ENCODE measurements at regions not wholly inside any gene's neighbourhood (a gene's known extent, or its start where the extent isn't known, plus 50 kb on each side); places are given as distances from the start of the nearest gene placed in this dataset.

DNA sequence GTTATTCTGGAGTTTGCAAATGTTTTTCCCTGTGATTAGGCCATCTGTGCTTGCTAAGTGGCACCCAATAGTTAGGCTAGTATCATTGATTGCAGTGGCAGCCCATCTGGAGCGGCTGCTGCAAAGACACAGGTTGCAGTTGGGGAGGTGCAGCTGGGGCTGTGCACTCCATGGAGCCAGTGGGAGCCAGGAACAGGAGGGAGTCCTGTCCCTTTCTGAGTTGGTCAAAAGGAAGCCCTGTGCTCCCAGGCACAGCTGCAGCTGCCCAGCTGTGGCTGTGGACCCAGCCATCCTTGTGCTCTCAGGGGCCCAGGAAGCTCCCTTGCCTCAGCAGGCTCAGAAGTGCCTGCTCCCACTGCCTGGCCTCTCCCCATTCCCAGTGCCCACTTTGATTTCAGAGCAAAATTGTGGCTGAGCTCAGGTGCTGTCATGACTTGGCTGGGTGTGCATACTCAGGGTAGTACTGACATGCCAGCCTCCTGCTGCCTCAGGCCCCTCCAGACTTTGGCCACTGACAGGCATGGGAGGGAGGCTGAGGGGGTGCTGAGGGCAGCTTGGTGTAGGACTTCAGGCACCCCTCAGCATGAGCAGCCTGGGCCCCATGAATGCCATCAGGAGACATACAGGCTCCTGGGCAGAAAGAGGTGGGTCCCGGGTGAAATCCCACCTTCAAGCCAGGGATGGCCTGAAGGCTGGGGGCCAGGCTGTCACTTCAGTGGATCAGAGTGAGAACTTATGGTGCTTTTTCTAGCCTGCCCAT is 270.6 kb downstream of the PCDH20 start:
- no peak for DNase-seq (ENCODE audit: low spot score)
- no peak for TF ChIP-seq EZH2phosphoT487 (IDR thresholded peaks at IDR 0.05; ENCODE audit: borderline replicate concordance, low read depth, low read length)
- BruUV-seq (replicated peaks): no TSS peak
- ChIA-PET CTCF (ENCODE audit: unreplicated experiment) (no interaction called here), POLR2A (interaction anchor here (1.1 kb wide), 1 partner anchor 12 kb away, joined by 3 read pairs; no protein-coding TSS in a partner anchor)
- no peak overlapping the region for H2AFZ ChIP-seq (ENCODE audit: low read length)
- H3K79me2 ChIP-seq (ENCODE audit: insufficient read depth, low read depth, low read length): no peaks in the 10 kb centered on the region
- no peaks in the 10 kb centered on the region for H3K9me2 ChIP-seq (ENCODE audit: insufficient read depth, low read length)
- H3K36me3 ChIP-seq (ENCODE audit: insufficient read depth, low read length): no peaks in the 10 kb centered on the region
- H4K20me1 ChIP-seq (ENCODE audit: insufficient read depth, low read length): no peaks in the 10 kb centered on the region
- no peak overlapping the region for H3K4me3 ChIP-seq (ENCODE audit: low read depth, low read length, poor library complexity, severe bottlenecking)
- no peaks in the 10 kb centered on the region for H3K9me3 ChIP-seq (ENCODE audit: low read length)
- no peaks in the 10 kb centered on the region for H3K4me1 ChIP-seq (ENCODE audit: insufficient read depth, low read length, poor library complexity, severe bottlenecking)
- intact Hi-C loops (cut with micrococcal nuclease; ENCODE audit: unreplicated experiment): no loop called here
- H3K27ac ChIP-seq (ENCODE audit: low read depth, low read length, poor library complexity, severe bottlenecking): no peak overlapping the region
- H3K4me2 ChIP-seq (ENCODE audit: low read length): no peak overlapping the region

DNA sequence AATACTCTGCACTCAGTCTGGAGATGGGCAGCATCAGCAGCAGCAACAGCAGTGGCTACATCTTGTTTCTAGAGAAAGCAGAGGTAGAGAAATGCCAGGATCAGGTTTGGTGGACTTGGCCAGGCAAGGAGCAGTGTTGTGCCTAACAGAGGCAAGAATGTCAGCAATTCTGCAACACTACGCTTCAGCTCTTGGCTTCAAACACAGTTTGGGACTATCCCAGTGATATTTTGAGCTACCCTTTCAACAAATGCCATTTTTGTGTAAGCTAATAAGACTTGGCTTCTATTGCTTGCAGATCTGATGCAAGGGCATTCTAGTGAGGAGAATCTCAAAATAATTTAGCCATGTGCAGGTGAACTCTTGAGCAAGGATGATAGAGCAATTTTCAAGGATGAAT is 271.3 kb downstream of the PCDH20 start:
- no peak for TF ChIP-seq EZH2phosphoT487 (IDR thresholded peaks at IDR 0.05; ENCODE audit: borderline replicate concordance, low read depth, low read length)
- TF ChIP-seq, protein P1, sequence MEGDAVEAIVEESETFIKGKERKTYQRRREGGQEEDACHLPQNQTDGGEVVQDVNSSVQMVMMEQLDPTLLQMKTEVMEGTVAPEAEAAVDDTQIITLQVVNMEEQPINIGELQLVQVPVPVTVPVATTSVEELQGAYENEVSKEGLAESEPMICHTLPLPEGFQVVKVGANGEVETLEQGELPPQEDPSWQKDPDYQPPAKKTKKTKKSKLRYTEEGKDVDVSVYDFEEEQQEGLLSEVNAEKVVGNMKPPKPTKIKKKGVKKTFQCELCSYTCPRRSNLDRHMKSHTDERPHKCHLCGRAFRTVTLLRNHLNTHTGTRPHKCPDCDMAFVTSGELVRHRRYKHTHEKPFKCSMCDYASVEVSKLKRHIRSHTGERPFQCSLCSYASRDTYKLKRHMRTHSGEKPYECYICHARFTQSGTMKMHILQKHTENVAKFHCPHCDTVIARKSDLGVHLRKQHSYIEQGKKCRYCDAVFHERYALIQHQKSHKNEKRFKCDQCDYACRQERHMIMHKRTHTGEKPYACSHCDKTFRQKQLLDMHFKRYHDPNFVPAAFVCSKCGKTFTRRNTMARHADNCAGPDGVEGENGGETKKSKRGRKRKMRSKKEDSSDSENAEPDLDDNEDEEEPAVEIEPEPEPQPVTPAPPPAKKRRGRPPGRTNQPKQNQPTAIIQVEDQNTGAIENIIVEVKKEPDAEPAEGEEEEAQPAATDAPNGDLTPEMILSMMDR (conservative IDR thresholded peaks at IDR 0.05; ENCODE audit: low read length): no peak
- ChIA-PET POLR2A (interaction anchor here (0.6 to 1.1 kb wide), 2 partner anchors 13 to 88 kb away, joined by 3 read pairs; no protein-coding TSS in a partner anchor), CTCF (ENCODE audit: unreplicated experiment) (no interaction called here)
- Histone ChIP-seq H3K9me2 (ENCODE audit: insufficient read depth, low read length) (no peaks in the 10 kb centered on the region), H3K79me2 (ENCODE audit: insufficient read depth, low read depth, low read length) (no peaks in the 10 kb centered on the region), H3K4me1 (ENCODE audit: insufficient read depth, low read length, poor library complexity, severe bottlenecking) (no peaks in the 10 kb centered on the region), H3K4me3 (ENCODE audit: low read depth, low read length, poor library complexity, severe bottlenecking) (no peak overlapping the region), H3K27ac (ENCODE audit: low read depth, low read length, poor library complexity, severe bottlenecking) (no peak overlapping the region), H2AFZ (ENCODE audit: low read length) (no peak overlapping the region), H3K4me2 (ENCODE audit: low read length) (no peak overlapping the region), H3K9me3 (ENCODE audit: low read length) (no peaks in the 10 kb centered on the region), H3K36me3 (ENCODE audit: insufficient read depth, low read length) (no peaks in the 10 kb centered on the region), H4K20me1 (ENCODE audit: insufficient read depth, low read length) (no peaks in the 10 kb centered on the region)
- DNase-seq (ENCODE audit: low spot score): no peak
- BruUV-seq (replicated peaks): no TSS peak
- intact Hi-C loops (cut with micrococcal nuclease; ENCODE audit: unreplicated experiment): no loop called here

GRCh38 chr13:61142506-61142905 is 273.1 kb downstream of the PCDH20 start:
- Histone ChIP-seq H3K9me2 (ENCODE audit: insufficient read depth, low read length) (no peaks in the 10 kb centered on the region), H3K27ac (ENCODE audit: low read depth, low read length, poor library complexity, severe bottlenecking) (no peak overlapping the region), H3K36me3 (ENCODE audit: insufficient read depth, low read length) (no peaks in the 10 kb centered on the region), H4K20me1 (ENCODE audit: insufficient read depth, low read length) (no peaks in the 10 kb centered on the region), H2AFZ (ENCODE audit: low read length) (no peak overlapping the region), H3K4me3 (ENCODE audit: low read depth, low read length, poor library complexity, severe bottlenecking) (no peak overlapping the region), H3K79me2 (ENCODE audit: insufficient read depth, low read depth, low read length) (no peaks in the 10 kb centered on the region), H3K9me3 (ENCODE audit: low read length) (no peaks in the 10 kb centered on the region), H3K4me2 (ENCODE audit: low read length) (no peak overlapping the region), H3K4me1 (ENCODE audit: insufficient read depth, low read length, poor library complexity, severe bottlenecking) (no peaks in the 10 kb centered on the region)
- no peak for DNase-seq (ENCODE audit: low spot score)
- ChIA-PET POLR2A (no interaction called here), CTCF (ENCODE audit: unreplicated experiment) (no interaction called here)
- intact Hi-C loops (cut with micrococcal nuclease; ENCODE audit: unreplicated experiment): no loop called here
- BruUV-seq (replicated peaks): no TSS peak
- TF ChIP-seq, protein P1 (conservative IDR thresholded peaks at IDR 0.05; ENCODE audit: low read length): no peak
- TF ChIP-seq EZH2phosphoT487 (IDR thresholded peaks at IDR 0.05; ENCODE audit: borderline replicate concordance, low read depth, low read length): no peak
